Body of pancreas (tissue), 4 donors: ENCODE measurements at regions not wholly inside any gene's neighbourhood (a gene's known extent, or its start where the extent isn't known, plus 50 kb on each side); places are given as distances from the start of the nearest gene placed in this dataset.
A peak's percentile ranks its signal among the peaks of the same experiment; 100 is the strongest.

Experiments
- ATAC-seq: fragments of 150-250 bp; one replicate; pipeline ENCODE4 v1.9.1; 2016
- DNase-seq, 4 donors: peaks; one replicate each; pipeline ENCODE4 v3.0.0-alpha.2; 2019
- H3K27ac ChIP-seq, 4 donors: fragments of 200-600 bp; sonication (generic); 1 replicate in 3 of 4; 2 replicates in 1 of 4; pipeline versions ENCODE4 v1.5.1 to v1.6.1; 2016 to 2019; ENCODE audit warnings: mild to moderate bottlenecking in 1 of 4, mixed read lengths in 1 of 4, moderate library complexity in 1 of 4
- H3K27me3 ChIP-seq, 2 donors: fragments of 200-600 bp; sonication (generic); one replicate each; pipeline ENCODE4 v1.6.0; 2016; ENCODE audit warnings: mild to moderate bottlenecking in 1 of 2
- H3K36me3 ChIP-seq, 2 donors: fragments of 200-600 bp; sonication (generic); replicated peaks in 1 of 2; 2 replicates each; pipeline ENCODE4 v1.5.1; 2016; ENCODE audit warnings: low read depth in 2 of 2; ENCODE audit not compliant: insufficient read depth in 1 of 2
- H3K4me1 ChIP-seq: fragments of 200-600 bp; sonication (generic); one replicate; pipeline ENCODE4 v1.6.0; 2016
- H3K4me3 ChIP-seq, 2 donors: fragments of 200-600 bp; sonication (generic); 1 replicate in 1 of 2; 2 replicates in 1 of 2; pipeline ENCODE4 v1.5.1; 2016 to 2019
- H3K9me3 ChIP-seq, 3 donors: fragments of 200-600 bp; sonication (generic); 1 replicate in 2 of 3; 2 replicates in 1 of 3; pipeline ENCODE4 v1.5.1; 2016
- CTCF ChIP-seq, 7 experiments: fragments of 450-650 bp in 4 of 7; fragments of 200-600 bp in 3 of 7; sonication (generic) in 3 of 7; IDR thresholded peaks; one replicate each; pipeline ENCODE4 v1.5.1; 2016 to 2019; ENCODE audit warnings: antibody characterized with exemption in 7 of 7
- POLR2A ChIP-seq, 3 donors: fragments of 450-650 bp; IDR thresholded peaks; one replicate each; pipeline ENCODE4 v1.6.1; 2016; ENCODE audit warnings: antibody characterized with exemption in 3 of 3, mild to moderate bottlenecking in 2 of 3
- WGBS, 2 donors: methylation state at CpG; one replicate each; pipeline ENCODE4 v1.1.5; 2017; 5-methylcytosine and 5-hydroxymethylcytosine counted together
- intact Hi-C: fragments of 100-400 bp; cut with DNase I; formaldehyde crosslinking; loops from one replicate; pipeline ENCODE4 v1.15.1; 2023

DNA sequence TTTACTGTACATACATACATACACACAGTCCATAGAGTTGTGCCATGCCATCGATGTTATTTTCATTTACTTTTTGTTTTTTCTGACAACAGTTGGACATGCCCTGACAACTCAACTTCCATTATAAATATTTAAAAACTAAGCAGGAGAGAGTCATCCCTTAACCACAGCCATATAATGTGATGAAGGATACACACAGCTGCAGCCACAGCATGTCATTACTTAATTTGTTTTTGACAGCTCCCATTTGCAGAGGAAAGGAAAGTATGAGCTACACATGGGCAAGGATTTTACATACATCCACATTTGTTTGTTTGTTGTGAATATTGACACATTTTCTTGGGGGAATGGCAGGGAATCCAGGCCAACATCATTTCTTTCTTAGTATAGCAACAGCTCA lies 91.5 kb upstream of the TUT7 start:
- H3K4me1 ChIP-seq = no peaks in the 10 kb centered on the region
- DNase-seq (no peak), ATAC-seq (no peak)
- no peaks in the 10 kb centered on the region for H3K9me3 ChIP-seq
- H3K36me3 ChIP-seq = no peaks in the 10 kb centered on the region
- TF ChIP-seq CTCF (IDR thresholded peaks at IDR 0.05) = no peak
- no peak for TF ChIP-seq POLR2A (IDR thresholded peaks at IDR 0.05)
- H3K27ac ChIP-seq = no peak overlapping the region
- intact Hi-C loops = no loop called here
- 80 to 83% methylated on average over 1 of the region's 1 CpG for WGBS, 2 donors
- H3K27me3 ChIP-seq = no peaks in the 10 kb centered on the region
- H3K4me3 ChIP-seq = no peak overlapping the region

DNA sequence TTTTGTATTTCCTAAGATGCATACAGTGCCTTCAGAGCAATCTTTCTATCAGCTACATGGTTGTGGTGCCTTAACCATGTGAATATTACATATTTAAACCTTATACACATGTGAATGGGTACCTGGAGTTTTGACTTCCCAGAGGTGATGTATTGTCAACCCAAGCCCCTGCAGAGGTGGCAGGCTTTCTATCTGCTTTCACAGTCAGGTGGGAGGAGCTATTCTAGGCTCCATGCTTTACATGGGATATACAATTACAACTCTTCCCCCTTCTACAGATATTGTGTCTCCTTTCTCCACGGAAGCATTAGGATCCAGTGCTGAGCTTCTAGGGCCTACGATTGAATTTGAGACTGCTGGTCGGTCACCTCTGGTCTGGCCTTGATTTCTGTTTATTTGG lies 89.8 kb upstream of the TUT7 start:
- Histone ChIP-seq H3K27ac (no peak overlapping the region), H3K9me3 (no peaks in the 10 kb centered on the region), H3K36me3 (no peaks in the 10 kb centered on the region), H3K27me3 (no peaks in the 10 kb centered on the region), H3K4me3 (no peak overlapping the region), H3K4me1 (no peaks in the 10 kb centered on the region)
- intact Hi-C loops = no loop called here
- 25 to 51% methylated on average over 3 of the region's 3 CpGs for WGBS, 2 donors
- DNase-seq (no peak), ATAC-seq (no peak)
- TF ChIP-seq CTCF (IDR thresholded peaks at IDR 0.05) (no peak), POLR2A (IDR thresholded peaks at IDR 0.05) (no peak)

GRCh38 chr9:86434039-86434726 lies 80.0 kb upstream of the TUT7 start:
- Histone ChIP-seq H3K9me3 (no peaks in the 10 kb centered on the region), H3K4me1 (no peaks in the 10 kb centered on the region), H3K27me3 (no peaks in the 10 kb centered on the region), H3K36me3 (no peaks in the 10 kb centered on the region), H3K4me3 (no peak overlapping the region), H3K27ac (no peak overlapping the region)
- intact Hi-C loops = loop anchor here (10.0 kb wide), 1 partner anchor 891 kb away; no protein-coding TSS in a partner anchor
- TF ChIP-seq POLR2A (IDR thresholded peaks at IDR 0.05) (no peak), CTCF (IDR thresholded peaks at IDR 0.05) (peak; percentile 44 to 90 (median 81))
- DNase-seq (peak in 2 of 4 donors; percentile 17 to 40), ATAC-seq (peak; percentile 77)
- WGBS, 2 donors = 44 to 55% methylated on average over 9 of the region's 9 CpGs

DNA sequence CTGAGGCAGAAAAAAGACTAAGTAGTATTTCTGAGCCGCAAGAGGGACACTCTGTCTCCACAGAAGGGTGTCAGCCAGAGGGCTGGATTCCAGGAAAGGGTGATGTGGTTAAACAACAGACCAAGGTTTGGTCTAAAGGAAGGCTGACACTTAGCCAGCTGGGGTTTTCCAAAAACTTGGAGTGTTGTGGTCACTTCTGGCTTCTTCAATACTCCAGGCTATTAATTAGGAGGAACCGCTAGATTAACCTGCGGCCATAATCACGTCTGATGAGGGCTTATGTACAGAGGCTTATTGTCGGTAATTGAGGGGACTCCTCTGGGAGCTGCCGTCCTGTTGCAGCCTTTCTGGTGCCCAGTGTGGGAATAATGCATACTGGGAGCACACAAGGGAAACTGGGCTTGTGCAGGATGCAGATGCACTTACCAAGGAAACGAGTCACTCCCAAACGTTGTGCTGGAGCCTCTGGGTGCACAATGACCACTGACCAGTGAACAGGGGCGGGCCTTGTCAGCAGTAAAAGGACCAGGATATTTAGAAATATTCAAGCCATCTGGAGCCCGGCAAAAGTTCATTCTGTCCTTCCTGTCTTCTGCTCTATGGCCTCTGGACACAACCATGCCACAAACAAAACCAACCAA lies 70.2 kb upstream of the TUT7 start:
- intact Hi-C loops = no loop called here
- H3K36me3 ChIP-seq = no peaks in the 10 kb centered on the region
- DNase-seq = peak in 1 of 4 donors; percentile 18

More for the DNA sequence above, 70.2 kb upstream of the TUT7 start:
- 57 to 69% methylated on average over 7 to 10 of the region's 10 CpGs for WGBS, 2 donors
- Histone ChIP-seq H3K27me3 (no peaks in the 10 kb centered on the region), H3K27ac (no peak overlapping the region), H3K4me3 (no peak overlapping the region), H3K4me1 (no peaks in the 10 kb centered on the region), H3K9me3 (no peaks in the 10 kb centered on the region)
- no peak for TF ChIP-seq CTCF (IDR thresholded peaks at IDR 0.05)
- no peak for TF ChIP-seq POLR2A (IDR thresholded peaks at IDR 0.05)
- ATAC-seq = peak; percentile 47
